Endometrium (tissue), 2 donors: ENCODE measurements at regions not wholly inside any gene's neighbourhood (a gene's known extent, or its start where the extent isn't known, plus 50 kb on each side); places are given as distances from the start of the nearest gene placed in this dataset.
"Not testable (repeated sequence)": the region's sequence is repeated elsewhere in the genome, so short reads cannot be mapped to it uniquely, and the experiment has no call there.

ENCODE experiments used
- FAIRE-seq: peaks from 2 replicates; lab custom pipeline; 2012; peaks lifted over from hg19 to GRCh38; lab: Jason Lieb, UNC
- donor health status: control.
- donor health status: control.

DNA sequence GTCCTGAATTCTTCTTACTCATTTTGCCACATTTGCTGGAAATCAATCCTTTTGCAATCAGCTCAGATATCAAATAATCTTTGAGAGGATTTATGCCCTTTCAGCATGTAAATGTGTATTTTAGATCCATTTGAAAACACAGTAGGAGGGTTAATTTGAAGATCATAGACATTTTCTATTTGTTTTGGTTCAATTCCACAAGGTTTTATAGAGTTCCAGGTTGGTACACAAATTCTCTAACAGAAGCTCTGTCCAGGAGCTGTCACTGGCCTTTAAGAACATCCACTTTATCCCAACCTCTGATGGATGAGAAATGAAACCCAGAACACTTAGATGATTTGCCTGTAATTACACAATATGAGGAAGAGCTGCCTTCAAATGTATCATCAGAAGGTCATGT lies 157.3 kb upstream of the CHAC2 start:
- no peak for FAIRE-seq

- FAIRE-seq = no peak
Observed at GRCh38 chr2:53609551-53609950, 158.1 kb upstream of the CHAC2 start.

DNA sequence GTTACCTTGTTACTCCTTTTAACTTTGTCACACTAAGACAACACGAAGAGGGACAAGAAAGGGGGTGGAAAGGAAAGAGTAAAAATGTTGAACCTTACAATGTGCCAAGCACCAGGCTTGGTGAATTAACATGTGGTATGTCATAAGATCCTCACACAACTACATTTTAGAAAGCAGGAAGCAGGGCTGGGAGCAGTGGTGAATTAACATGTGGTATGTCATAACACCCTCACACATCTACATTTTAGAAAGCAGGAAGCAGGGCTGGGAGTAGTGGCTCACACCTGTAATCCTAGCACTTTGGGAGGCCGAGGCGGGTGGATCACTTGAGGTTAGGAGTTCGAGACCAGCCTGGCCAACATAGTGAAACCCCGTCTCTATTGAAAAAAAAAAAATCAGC lies 159.3 kb upstream of the CHAC2 start:
- FAIRE-seq = no peak

DNA sequence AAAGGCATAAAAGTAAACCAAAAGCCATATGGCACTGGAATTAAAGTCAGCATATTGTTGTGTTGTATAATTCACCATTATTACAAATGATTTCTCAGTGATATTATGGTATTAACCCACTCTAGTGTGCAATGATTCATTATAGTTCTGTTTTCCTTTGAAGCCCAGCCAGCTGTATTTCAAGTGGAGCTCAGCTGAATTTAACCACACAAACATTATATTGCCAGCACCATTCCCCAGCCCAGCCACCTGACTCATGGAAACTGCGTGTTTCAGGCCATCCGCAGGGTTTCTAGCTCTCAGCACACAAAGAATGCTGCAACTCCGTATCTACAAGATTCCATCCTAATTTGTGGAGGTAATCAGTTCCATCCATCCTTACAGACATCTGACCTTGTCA lies 166.8 kb upstream of the CHAC2 start:
- peak; percentile 90 for FAIRE-seq

GRCh38 chr2:53586733-53587612 lies 180.6 kb upstream of the CHAC2 start:
- FAIRE-seq = not testable (repeated sequence)

GRCh38 chr2:53584986-53585385 lies 182.6 kb upstream of the CHAC2 start:
- no peak for FAIRE-seq

DNA sequence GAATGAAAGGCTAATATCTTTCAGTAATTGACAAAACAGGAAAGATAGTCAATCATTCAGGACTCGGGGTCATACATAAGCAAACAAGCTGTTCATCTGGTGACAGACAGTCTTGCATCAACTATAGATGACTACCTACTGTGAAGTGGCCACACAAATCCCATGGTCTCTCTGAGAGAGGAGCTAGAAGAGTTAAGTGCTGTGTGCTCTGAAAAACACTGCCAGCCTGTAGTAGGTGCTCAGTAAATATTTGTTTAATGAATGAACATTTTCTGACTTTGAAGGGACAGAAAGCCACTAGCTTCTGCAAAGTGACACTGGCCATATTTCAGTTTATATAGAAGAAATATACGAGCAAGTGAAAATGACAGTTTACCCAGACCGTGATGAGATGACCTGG lies 184.0 kb upstream of the CHAC2 start:
- FAIRE-seq = no peak

GRCh38 chr2:53582556-53582955 lies 185.0 kb upstream of the CHAC2 start:
- FAIRE-seq = no peak

GRCh38 chr2:53576166-53576565 lies 191.4 kb upstream of the CHAC2 start:
- peak; percentile 21 for FAIRE-seq

- no peak for FAIRE-seq
Observed at GRCh38 chr2:53575721-53576124, 191.9 kb upstream of the CHAC2 start.

GRCh38 chr2:53572696-53573095 lies 194.9 kb upstream of the CHAC2 start:
- no peak for FAIRE-seq

DNA sequence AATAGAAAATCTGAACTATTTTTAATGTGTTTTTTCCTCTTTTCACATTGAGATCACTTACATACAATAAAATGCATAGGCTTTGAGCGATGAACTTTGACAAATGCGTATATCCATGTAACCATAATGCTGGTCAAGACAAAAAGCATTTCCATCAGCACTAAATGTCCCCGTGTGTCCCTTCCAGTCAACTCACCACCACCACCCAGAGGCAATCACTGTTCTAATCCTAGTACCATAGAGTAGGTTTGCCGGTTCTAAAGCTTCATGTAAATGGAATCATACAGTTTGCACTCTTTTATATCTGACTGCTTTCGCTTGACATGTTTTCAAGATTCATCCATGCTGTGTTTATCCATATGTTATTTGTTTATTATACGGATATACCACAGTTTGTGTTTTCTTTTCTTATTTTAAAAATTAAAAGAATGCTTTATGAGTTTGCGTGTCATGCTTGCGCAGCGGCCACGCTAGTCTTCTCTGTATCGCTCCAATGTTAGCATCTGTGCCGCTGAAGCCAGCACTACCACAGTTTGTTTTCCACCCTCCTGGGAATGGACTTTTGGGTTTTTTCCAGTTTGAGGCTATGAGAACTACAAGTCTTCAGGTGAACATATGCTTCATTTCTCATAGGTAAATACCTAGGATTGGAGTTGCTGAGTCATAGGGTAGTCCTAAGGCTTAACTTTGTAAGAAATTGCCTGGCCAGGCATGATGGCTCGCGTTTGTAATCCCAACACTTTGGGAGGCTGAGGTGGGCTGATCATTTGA lies 197.5 kb upstream of the CHAC2 start:
- FAIRE-seq = no peak

DNA sequence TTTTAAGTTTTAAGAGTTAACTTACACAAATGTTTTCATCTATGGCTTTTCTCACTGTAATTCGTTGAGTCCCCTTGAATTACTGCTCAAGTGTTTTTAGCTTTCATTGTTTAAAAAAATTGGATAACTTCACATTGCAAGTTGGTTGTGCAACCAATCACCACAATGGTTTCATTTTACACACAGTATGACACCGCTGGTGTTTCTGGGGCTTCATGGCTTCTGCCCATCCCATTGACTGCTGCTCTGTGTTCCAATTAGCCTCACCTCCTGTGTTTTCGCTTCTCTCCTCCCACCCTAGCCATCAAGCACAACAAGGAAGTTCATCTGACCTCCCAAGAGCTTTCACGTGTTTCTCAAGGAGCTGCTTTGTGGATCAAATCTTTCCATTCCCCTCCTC lies 199.1 kb upstream of the CHAC2 start:
- FAIRE-seq = no peak

DNA sequence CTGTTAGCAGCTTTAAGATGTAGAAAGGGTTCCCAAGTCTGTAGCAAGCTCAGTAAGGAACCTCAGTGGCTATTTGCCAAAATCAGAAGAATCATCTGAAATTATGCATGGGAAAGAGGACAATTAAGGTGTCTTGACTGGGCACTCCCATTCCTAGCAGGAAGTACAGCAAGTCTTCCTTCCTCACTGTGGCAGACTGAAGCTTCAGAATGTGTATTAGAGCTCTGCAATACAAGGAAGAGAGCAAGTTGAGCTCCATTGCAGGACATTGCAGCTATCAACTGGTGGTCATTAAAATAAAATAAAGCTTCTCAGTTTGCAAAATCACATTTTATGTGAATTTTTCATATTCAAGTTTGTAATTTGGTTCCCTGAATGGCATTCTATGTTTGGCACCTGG lies 200.5 kb upstream of the CHAC2 start:
- FAIRE-seq = no peak

GRCh38 chr2:53562407-53562806 lies 205.2 kb upstream of the CHAC2 start:
- FAIRE-seq = no peak

DNA sequence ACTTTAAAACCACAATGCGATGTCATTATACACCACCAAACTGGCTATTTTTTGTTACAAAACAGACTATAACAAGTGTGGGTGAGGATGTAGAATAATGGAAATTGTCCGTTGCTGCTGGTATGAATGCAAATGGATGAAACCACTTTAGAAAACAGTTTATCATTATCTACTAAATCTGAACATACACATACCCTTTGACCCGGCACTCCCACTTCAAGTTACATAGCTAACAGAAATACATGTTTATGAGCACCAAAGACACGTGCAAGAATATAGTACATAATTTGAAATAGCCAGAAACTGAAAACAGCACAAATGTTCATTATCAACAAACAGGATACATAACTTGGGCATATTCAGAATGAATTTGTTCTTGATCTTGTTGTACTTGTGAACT lies 206.4 kb upstream of the CHAC2 start:
- no peak for FAIRE-seq

GRCh38 chr2:53559302-53559966 lies 208.2 kb upstream of the CHAC2 start:
- no peak for FAIRE-seq

DNA sequence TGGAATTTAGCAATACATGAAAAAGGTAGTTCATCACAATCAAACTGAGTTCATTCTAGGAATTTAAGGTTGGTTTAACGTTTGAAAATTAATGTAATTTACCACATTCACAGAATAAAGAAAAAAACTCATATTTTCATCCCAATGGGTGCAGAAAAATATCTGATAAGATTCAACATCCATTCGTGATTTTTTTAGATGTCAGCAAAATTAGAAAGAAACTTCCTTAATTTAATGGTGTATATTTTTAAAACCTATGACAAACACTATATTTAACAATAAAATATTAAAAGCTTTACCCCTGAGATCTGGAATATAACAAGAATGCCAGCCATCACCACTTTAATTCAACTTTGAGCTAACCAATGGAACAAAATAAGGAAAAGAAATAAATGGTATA lies 208.7 kb upstream of the CHAC2 start:
- FAIRE-seq = no peak

DNA sequence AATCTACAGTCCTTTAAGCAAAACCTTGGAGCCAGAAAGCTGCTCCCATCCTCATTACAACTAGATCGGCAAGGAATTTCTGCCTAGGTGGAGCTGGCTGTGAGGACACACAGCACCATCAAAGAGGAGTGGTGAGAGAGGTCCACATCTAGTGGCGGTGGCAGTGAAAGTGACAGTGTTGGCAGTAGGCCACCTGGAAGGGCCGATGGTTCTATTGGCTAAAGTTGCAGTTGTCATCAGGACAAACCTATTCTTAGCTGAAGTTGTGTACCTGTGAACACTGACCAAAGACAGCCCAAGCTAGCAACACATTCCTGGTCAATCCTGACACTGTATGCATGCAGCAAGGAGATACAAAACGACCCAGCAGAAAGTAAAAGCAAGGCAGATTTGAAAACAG lies 218.1 kb upstream of the CHAC2 start:
- FAIRE-seq = no peak

- no peak for FAIRE-seq
Observed at GRCh38 chr2:53545604-53546003, 222.0 kb upstream of the CHAC2 start.

DNA sequence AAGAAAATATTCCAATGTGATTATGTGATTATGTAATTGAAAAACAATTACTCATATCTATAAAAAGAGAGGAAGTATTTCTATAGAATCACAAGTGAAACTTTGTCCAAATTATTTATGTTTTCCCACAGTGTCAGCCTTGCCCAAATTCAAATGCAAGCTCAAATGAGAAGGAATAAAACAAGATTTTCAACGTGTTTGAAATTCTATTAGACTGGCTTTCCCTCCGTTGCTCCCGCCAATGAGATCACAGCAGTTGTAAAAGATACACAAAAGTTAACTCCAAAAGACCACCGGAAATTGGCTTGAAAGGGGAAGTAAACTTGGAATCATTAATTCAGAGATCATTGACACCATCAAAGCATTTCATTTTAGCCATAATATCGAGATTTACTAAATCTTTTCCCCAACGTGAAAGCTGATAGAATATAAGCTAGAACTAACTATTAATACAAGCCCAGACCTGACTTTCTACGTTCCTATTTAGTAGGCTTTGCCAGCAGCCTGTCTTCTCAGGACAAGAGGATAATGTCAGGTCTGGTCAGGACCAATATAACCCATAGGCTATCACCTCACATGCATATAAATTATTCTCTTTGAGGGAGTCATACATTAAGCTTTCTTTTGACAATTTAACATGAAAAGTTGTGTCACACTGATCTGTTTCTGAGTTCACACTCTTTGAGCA lies 222.6 kb upstream of the CHAC2 start:
- FAIRE-seq = no peak

DNA sequence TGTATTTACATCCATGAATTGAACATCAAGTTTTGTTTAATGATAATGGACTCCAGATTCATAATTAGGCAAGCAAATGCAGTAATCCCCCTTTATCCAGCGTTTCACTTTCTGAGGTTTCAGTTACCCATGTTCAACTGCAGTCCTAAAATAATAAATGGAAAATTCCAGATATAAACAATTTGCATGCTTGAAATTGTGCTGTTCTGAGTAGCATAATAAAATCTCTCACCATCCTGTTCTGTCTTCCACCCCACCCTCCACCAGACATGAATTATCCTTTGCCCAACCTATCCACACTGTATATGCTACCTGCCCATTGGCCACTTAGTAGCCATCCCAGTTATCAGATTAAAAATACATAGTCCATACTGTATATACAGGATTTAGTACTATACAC lies 224.5 kb upstream of the CHAC2 start:
- FAIRE-seq = no peak
